ENCODE measurements at regions not wholly inside any gene's neighbourhood (a gene's known extent, or its start where the extent isn't known, plus 50 kb on each side); places are given as distances from the start of the nearest gene placed in this dataset.
"Not testable (repeated sequence)": the region's sequence is repeated elsewhere in the genome, so short reads cannot be mapped to it uniquely, and the experiment has no call there.

GRCh38 chr5:53219610-53220009 lies 110.1 kb upstream of the MOCS2 start:
- DNase-seq, result no peak

GRCh38 chr5:53233645-53234405 lies 124.3 kb upstream of the MOCS2 start:
- DNase-seq, result no peak

GRCh38 chr5:53236683-53237082 lies 127.1 kb upstream of the MOCS2 start:
- no peak for DNase-seq

GRCh38 chr5:53237876-53238275 lies 128.3 kb upstream of the MOCS2 start:
- no peak for DNase-seq

GRCh38 chr5:53239301-53239990 lies 129.9 kb upstream of the MOCS2 start:
- no peak for DNase-seq

- DNase-seq, result no peak
Measured at GRCh38 chr5:53240661-53241060, 131.1 kb upstream of the MOCS2 start.

GRCh38 chr5:53241572-53241971 lies 132.0 kb upstream of the MOCS2 start:
- DNase-seq, result no peak

GRCh38 chr5:53243403-53243802 lies 133.8 kb upstream of the MOCS2 start:
- no peak for DNase-seq

GRCh38 chr5:53246042-53246836 lies 136.7 kb upstream of the MOCS2 start:
- no peak for DNase-seq

GRCh38 chr5:53249529-53250200 lies 140.1 kb upstream of the MOCS2 start:
- DNase-seq, result no peak

GRCh38 chr5:53250201-53250550 lies 140.6 kb upstream of the MOCS2 start:
- DNase-seq, result no peak

- no peak for DNase-seq
Measured at GRCh38 chr5:53253421-53253871, 143.9 kb upstream of the MOCS2 start.

GRCh38 chr5:53256746-53257145 lies 147.2 kb upstream of the MOCS2 start:
- DNase-seq, result no peak

GRCh38 chr5:53257806-53258373 lies 148.3 kb upstream of the MOCS2 start:
- DNase-seq, result no peak

- no peak for DNase-seq
Measured at GRCh38 chr5:53259176-53259575, 149.6 kb upstream of the MOCS2 start.

GRCh38 chr5:53260446-53260845 lies 150.9 kb upstream of the MOCS2 start:
- DNase-seq, result no peak

- DNase-seq, result no peak
Measured at GRCh38 chr5:53261245-53261644, 151.7 kb upstream of the MOCS2 start.

GRCh38 chr5:53262348-53262970 lies 152.9 kb upstream of the MOCS2 start:
- DNase-seq, result peak in 1 of 2 experiments; percentile 1

GRCh38 chr5:53263151-53263550 lies 153.6 kb upstream of the MOCS2 start:
- DNase-seq, result no peak

GRCh38 chr5:53265043-53265442 lies 155.5 kb upstream of the MOCS2 start:
- DNase-seq, result no peak

GRCh38 chr5:53268241-53268640 lies 158.7 kb upstream of the MOCS2 start:
- DNase-seq, result not testable (repeated sequence)

GRCh38 chr5:53275666-53276065 lies 166.1 kb upstream of the MOCS2 start:
- DNase-seq, result no peak

Measured in NCI-H524 (cell line).